Ovary (tissue), 3 donors: ENCODE measurements at regions not wholly inside any gene's neighbourhood (a gene's known extent, or its start where the extent isn't known, plus 50 kb on each side); places are given as distances from the start of the nearest gene placed in this dataset.

ENCODE experiments used
- POLR2A ChIP-seq: fragments of 450-650 bp; IDR thresholded peaks from one replicate; pipeline ENCODE4 v1.6.1; 2017; ENCODE audit warnings: antibody characterized with exemption, mild to moderate bottlenecking, moderate library complexity
- TF ChIP-seq, protein P1 (sequence below), 3 donors: fragments of 450-650 bp in 2 of 3; fragments of 200-600 bp in 1 of 3; IDR thresholded peaks; one replicate each; pipeline versions ENCODE4 v1.5.1 to v1.8.0; 2016 to 2022; ENCODE audit warnings: antibody characterized with exemption in 3 of 3, mild to moderate bottlenecking in 1 of 3
- donor health status: DM: no; HTN: no; CAD: no.

DNA sequence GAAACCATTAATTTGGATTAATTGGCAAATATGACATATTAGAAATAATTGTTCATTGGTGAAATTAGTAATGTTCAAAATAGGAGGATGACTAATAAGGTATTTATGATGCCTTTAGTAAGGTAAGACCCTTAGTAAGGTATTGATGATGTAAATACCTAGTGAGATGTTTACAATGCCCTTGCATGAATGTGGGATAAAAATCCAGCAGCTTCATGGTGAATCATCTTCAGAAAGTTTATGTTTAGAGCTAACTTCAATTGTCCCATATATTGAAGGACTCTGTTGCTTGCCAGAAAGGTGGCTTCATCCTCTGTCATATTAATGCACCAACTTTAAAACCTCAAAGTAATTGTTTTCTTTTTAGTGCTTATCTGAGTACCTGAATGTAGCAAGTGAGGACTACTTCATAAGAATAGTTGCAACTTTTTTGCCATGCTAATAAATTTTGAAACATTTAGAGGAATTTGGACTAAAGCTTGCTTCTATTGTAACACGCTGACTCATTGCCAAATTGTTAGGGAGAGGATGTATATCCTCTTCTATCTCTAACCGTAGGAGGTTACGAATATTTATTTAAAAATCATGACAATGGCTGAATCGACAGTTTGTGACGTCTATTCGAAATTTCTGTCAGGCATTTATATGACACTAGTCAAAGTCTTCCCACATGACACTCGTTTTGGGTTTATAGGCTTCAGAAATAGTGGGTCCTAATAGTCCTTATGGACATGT, 174.1 kb upstream of the HS3ST1 start:
- TF ChIP-seq, protein P1, sequence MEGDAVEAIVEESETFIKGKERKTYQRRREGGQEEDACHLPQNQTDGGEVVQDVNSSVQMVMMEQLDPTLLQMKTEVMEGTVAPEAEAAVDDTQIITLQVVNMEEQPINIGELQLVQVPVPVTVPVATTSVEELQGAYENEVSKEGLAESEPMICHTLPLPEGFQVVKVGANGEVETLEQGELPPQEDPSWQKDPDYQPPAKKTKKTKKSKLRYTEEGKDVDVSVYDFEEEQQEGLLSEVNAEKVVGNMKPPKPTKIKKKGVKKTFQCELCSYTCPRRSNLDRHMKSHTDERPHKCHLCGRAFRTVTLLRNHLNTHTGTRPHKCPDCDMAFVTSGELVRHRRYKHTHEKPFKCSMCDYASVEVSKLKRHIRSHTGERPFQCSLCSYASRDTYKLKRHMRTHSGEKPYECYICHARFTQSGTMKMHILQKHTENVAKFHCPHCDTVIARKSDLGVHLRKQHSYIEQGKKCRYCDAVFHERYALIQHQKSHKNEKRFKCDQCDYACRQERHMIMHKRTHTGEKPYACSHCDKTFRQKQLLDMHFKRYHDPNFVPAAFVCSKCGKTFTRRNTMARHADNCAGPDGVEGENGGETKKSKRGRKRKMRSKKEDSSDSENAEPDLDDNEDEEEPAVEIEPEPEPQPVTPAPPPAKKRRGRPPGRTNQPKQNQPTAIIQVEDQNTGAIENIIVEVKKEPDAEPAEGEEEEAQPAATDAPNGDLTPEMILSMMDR (IDR thresholded peaks at IDR 0.05) = no peak
- no peak for TF ChIP-seq POLR2A
